SK-N-SH (cell line): ENCODE measurements at regions not wholly inside any gene's neighbourhood (a gene's known extent, or its start where the extent isn't known, plus 50 kb on each side); places are given as distances from the start of the nearest gene placed in this dataset.

ENCODE experiments used
- CTCF ChIA-PET: fragments of 300-600, 350-600 bp; formaldehyde crosslinking; extraction: SDS; loops from one replicate; lab custom pipeline; 2021; lab: Yijun Ruan, JAX
- POLR2A ChIA-PET: fragments of 350-600 bp; sonication (Branson Sonifier 250); formaldehyde crosslinking; extraction: SDS; loops from one replicate; lab custom pipeline; 2020; ENCODE audit warnings: antibody characterized with exemption, inconsistent platforms; lab: Yijun Ruan, JAX
- DNase-seq: peaks from one replicate; pipeline ENCODE4 v3.0.0; 2012
- H2AFZ ChIP-seq: fragments of 200-600 bp; sonication (generic); 2 replicates; pipeline ENCODE4 v1.8.1; 2016; ENCODE audit warnings: antibody characterized with exemption, mild to moderate bottlenecking, low read depth
- H3F3A ChIP-seq: fragments of 200-600 bp; sonication (generic); replicated peaks from 2 replicates; pipeline ENCODE3; 2016; ENCODE audit warnings: antibody characterized with exemption, mild to moderate bottlenecking; ENCODE audit not compliant: insufficient read depth
- H3K27ac ChIP-seq, 2 experiments: fragments of 200-500 bp in 1 of 2; fragments of 200-600 bp in 1 of 2; sonication (Bioruptor generic) in 1 of 2; sonication (generic), shearing (Covaris generic) in 1 of 2; 2 replicates each; pipeline versions ENCODE4 v1.5.1 to v1.6.1; 2014 to 2016; ENCODE audit warnings: low read depth in 2 of 2, inconsistent platforms in 1 of 2, low read length in 1 of 2, mild to moderate bottlenecking in 1 of 2, mixed read lengths in 1 of 2
- H3K27me3 ChIP-seq: fragments of 200-600 bp; sonication (generic), shearing (Covaris generic); 2 replicates; pipeline ENCODE4 v1.6.1; 2016; ENCODE audit warnings: mixed run types; ENCODE audit not compliant: insufficient read depth
- H3K36me3 ChIP-seq, 2 experiments: fragments of 200-500 bp in 1 of 2; fragments of 200-600 bp in 1 of 2; sonication (Bioruptor generic) in 1 of 2; sonication (generic) in 1 of 2; replicated peaks in 1 of 2; 2 replicates each; pipeline versions ENCODE3 to v1.5.1; 2014 to 2016; ENCODE audit warnings: low read length in 1 of 2, mild to moderate bottlenecking in 1 of 2; ENCODE audit not compliant: insufficient read depth in 2 of 2, control insufficient read depth in 1 of 2
- H3K4me1 ChIP-seq, 2 experiments: fragments of 200-500 bp in 1 of 2; fragments of 200-600 bp in 1 of 2; sonication (Bioruptor generic) in 1 of 2; sonication (generic), shearing (Covaris generic) in 1 of 2; 2 replicates each; pipeline versions ENCODE4 v1.5.1 to v1.6.1; 2014 to 2016; ENCODE audit warnings: low read depth in 1 of 2, low read length in 1 of 2, mixed run types in 1 of 2; ENCODE audit not compliant: insufficient read depth in 2 of 2, control insufficient read depth in 1 of 2
- H3K4me2 ChIP-seq: fragments of 200-600 bp; sonication (generic), shearing (Covaris generic); 2 replicates; pipeline ENCODE4 v1.6.1; 2017; ENCODE audit warnings: mixed run types
- H3K4me3 ChIP-seq, 2 experiments: fragments of 200-500 bp in 1 of 2; fragments of 200-600 bp in 1 of 2; sonication (Bioruptor generic) in 1 of 2; sonication (generic), shearing (Covaris generic) in 1 of 2; 2 replicates each; pipeline versions ENCODE4 v1.5.1 to v1.8.1; 2014 to 2016; ENCODE audit warnings: low read depth in 2 of 2, inconsistent platforms in 1 of 2, low read length in 1 of 2, mild to moderate bottlenecking in 1 of 2, mixed read lengths in 1 of 2, moderate library complexity in 1 of 2
- H3K79me2 ChIP-seq: fragments of 200-600 bp; sonication (generic); 2 replicates; pipeline ENCODE4 v1.8.1; 2017; ENCODE audit warnings: mild to moderate bottlenecking; ENCODE audit not compliant: insufficient read depth
- H3K9ac ChIP-seq: fragments of 200-600 bp; sonication (generic); 2 replicates; pipeline ENCODE4 v1.6.1; 2017; ENCODE audit warnings: mixed run types
- H3K9me2 ChIP-seq: fragments of 200-600 bp; sonication (generic); 2 replicates; pipeline ENCODE4 v1.6.1; 2017; ENCODE audit warnings: mixed run types
- H3K9me3 ChIP-seq: fragments of 200-600 bp; sonication (generic); 2 replicates; pipeline ENCODE4 v1.6.1; 2017; ENCODE audit warnings: mixed run types, mild to moderate bottlenecking, moderate library complexity
- H4K20me1 ChIP-seq: fragments of 200-600 bp; sonication (generic); 2 replicates; pipeline ENCODE4 v1.6.1; 2017; ENCODE audit warnings: mild to moderate bottlenecking, mixed run types; ENCODE audit not compliant: insufficient read depth
- ELF1 ChIP-seq: IDR thresholded peaks from 2 replicates; pipeline ENCODE4 v1.4.0; 2012
- EP300 ChIP-seq, 2 experiments: IDR thresholded peaks; 2 replicates each; pipeline versions ENCODE4 v1.4.0 to v1.6.1; 2012; ENCODE audit warnings: borderline replicate concordance in 1 of 2, low read depth in 1 of 2, low read length in 1 of 2
- EZH2phosphoT487 ChIP-seq: fragments of 200-600 bp; sonication (generic); IDR thresholded peaks from 2 replicates; pipeline ENCODE4 v1.6.1; 2017; ENCODE audit warnings: low read depth, mixed run types, mild to moderate bottlenecking, antibody characterized with exemption, moderate library complexity, borderline replicate concordance
- FOXJ3 ChIP-seq: sonication (generic); formaldehyde crosslinking; IDR thresholded peaks from 2 replicates; pipeline ENCODE4 v1.5.1; 2020; ENCODE audit warnings: mild to moderate bottlenecking, missing genetic modification reagents
- FOXM1 ChIP-seq: IDR thresholded peaks from 2 replicates; pipeline ENCODE4 v1.4.0; 2012; ENCODE audit warnings: low read depth, mild to moderate bottlenecking
- MEF2A ChIP-seq: IDR thresholded peaks from 2 replicates; pipeline ENCODE4 v1.4.0; 2012; ENCODE audit warnings: low read depth, borderline replicate concordance
- MXI1 ChIP-seq: IDR thresholded peaks from 2 replicates; pipeline ENCODE4 v1.6.1; 2012; ENCODE audit warnings: mild to moderate bottlenecking, low read depth, low read length, improper control_type of control experiment
- NRF1 ChIP-seq: IDR thresholded peaks from 2 replicates; pipeline ENCODE4 v1.6.1; 2012; ENCODE audit warnings: low read depth, mild to moderate bottlenecking, low read length
- RFX5 ChIP-seq: IDR thresholded peaks from 2 replicates; pipeline ENCODE4 v1.6.1; 2012; ENCODE audit warnings: mild to moderate bottlenecking, improper control_type of control experiment, low read length
- TAF1 ChIP-seq: IDR thresholded peaks from 2 replicates; pipeline ENCODE4 v1.6.1; 2012; ENCODE audit warnings: low read depth, mild to moderate bottlenecking, low read length, moderate library complexity, borderline replicate concordance
- TEAD4 ChIP-seq: IDR thresholded peaks from 2 replicates; pipeline ENCODE4 v1.4.0; 2012; ENCODE audit warnings: mild to moderate bottlenecking, borderline replicate concordance; ENCODE audit not compliant: insufficient read depth
- WGBS: methylation state at CpG from one replicate; pipeline ENCODE4 v1.1.6; 2017; ENCODE audit warnings: low lambda C conversion rate; 5-methylcytosine and 5-hydroxymethylcytosine counted together
- TF ChIP-seq, protein P1 (sequence below): IDR thresholded peaks from 2 replicates; pipeline ENCODE4 v1.4.0; 2012; ENCODE audit warnings: low read depth, borderline replicate concordance
- TF ChIP-seq, protein P2 (sequence below): fragments of 150-350 bp; IDR thresholded peaks from 2 replicates; pipeline ENCODE4 v1.6.1; 2016; ENCODE audit warnings: mild to moderate bottlenecking, low read depth, low read length
- TF ChIP-seq, protein P3 (sequence below): fragments of 200-600 bp; sonication (generic); IDR thresholded peaks from 2 replicates; pipeline ENCODE4 v1.6.1; 2017; ENCODE audit warnings: antibody characterized with exemption, mild to moderate bottlenecking, moderate library complexity
- TF ChIP-seq, protein P4 (sequence below): IDR thresholded peaks from 2 replicates; pipeline ENCODE4 v1.6.1; 2012; ENCODE audit warnings: mild to moderate bottlenecking, low read depth, low read length, moderate library complexity

DNA sequence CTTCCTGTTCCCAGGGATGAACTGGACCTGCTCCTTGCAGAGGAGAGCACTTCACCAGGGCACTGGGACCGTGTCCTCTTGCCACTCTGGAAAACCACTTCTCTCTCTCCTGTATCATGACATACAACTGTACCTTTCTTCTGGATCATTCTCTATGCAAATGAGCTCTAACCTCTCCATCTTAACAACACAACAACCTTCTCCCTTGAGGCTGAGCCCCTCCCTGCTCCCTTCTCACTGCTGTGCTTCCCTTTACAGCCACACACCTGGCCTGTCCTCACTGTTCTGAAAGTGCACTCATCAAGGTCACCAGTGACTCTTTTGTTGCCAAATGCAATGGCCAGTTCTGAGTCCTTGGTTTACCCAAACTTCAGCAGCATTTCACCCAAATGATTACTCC is 54.5 kb upstream of the MRPS6 start:
- Histone ChIP-seq H2AFZ (no peak overlapping the region), H3K4me3 (no peak overlapping the region), H3K9me2 (no peaks in the 10 kb centered on the region), H3K4me2 (no peak overlapping the region), H3K27ac (no peak overlapping the region), H3K9me3 (no peaks in the 10 kb centered on the region), H3K27me3 (no peaks in the 10 kb centered on the region), H4K20me1 (no peaks in the 10 kb centered on the region), H3K36me3 (no peaks in the 10 kb centered on the region), H3K79me2 (no peaks in the 10 kb centered on the region), H3F3A (no peaks in the 10 kb centered on the region), H3K9ac (no peak overlapping the region), H3K4me1 (peaks cover 0 to 3% of the 10 kb centered on the region in 2 experiments; a peak in 1 of 4 replicates)
- CTCF ChIA-PET, result no interaction called here
- DNase-seq, result no peak
- POLR2A ChIA-PET, result no interaction called here
- TF ChIP-seq MXI1, result no peak
- TF ChIP-seq NRF1, result no peak
- no peak for TF ChIP-seq MEF2A
- no peak for TF ChIP-seq EZH2phosphoT487
- TF ChIP-seq ELF1, result no peak
- TF ChIP-seq FOXM1, result no peak
- TF ChIP-seq, protein P1, sequence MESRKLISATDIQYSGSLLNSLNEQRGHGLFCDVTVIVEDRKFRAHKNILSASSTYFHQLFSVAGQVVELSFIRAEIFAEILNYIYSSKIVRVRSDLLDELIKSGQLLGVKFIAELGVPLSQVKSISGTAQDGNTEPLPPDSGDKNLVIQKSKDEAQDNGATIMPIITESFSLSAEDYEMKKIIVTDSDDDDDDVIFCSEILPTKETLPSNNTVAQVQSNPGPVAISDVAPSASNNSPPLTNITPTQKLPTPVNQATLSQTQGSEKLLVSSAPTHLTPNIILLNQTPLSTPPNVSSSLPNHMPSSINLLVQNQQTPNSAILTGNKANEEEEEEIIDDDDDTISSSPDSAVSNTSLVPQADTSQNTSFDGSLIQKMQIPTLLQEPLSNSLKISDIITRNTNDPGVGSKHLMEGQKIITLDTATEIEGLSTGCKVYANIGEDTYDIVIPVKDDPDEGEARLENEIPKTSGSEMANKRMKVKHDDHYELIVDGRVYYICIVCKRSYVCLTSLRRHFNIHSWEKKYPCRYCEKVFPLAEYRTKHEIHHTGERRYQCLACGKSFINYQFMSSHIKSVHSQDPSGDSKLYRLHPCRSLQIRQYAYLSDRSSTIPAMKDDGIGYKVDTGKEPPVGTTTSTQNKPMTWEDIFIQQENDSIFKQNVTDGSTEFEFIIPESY, result no peak
- WGBS, result 61% methylated on average over 1 of the region's 1 CpG

DNA sequence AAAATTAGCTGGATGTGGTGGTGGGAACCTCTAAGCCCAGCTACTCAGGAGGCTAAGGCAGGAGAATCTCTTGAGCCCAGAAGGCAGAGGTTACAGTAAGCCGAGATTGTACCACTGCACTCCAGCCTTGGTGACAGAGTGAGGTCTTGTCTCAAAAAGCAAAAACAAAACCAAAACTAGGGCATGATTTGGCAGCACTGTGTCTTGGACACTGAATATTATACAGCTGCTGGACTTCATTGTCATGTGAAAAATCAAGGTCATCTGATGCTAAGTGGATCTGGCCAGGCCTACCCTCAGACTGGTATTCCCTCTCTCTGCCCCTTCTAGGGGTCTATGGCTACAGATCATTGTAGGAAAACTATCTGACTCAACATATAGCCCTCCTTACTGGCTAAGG is 55.2 kb upstream of the MRPS6 start:
- 60% methylated on average over 1 of the region's 1 CpG for WGBS
- TF ChIP-seq, protein P2, sequence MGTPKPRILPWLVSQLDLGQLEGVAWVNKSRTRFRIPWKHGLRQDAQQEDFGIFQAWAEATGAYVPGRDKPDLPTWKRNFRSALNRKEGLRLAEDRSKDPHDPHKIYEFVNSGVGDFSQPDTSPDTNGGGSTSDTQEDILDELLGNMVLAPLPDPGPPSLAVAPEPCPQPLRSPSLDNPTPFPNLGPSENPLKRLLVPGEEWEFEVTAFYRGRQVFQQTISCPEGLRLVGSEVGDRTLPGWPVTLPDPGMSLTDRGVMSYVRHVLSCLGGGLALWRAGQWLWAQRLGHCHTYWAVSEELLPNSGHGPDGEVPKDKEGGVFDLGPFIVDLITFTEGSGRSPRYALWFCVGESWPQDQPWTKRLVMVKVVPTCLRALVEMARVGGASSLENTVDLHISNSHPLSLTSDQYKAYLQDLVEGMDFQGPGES, result no peak
- TF ChIP-seq, protein P3, sequence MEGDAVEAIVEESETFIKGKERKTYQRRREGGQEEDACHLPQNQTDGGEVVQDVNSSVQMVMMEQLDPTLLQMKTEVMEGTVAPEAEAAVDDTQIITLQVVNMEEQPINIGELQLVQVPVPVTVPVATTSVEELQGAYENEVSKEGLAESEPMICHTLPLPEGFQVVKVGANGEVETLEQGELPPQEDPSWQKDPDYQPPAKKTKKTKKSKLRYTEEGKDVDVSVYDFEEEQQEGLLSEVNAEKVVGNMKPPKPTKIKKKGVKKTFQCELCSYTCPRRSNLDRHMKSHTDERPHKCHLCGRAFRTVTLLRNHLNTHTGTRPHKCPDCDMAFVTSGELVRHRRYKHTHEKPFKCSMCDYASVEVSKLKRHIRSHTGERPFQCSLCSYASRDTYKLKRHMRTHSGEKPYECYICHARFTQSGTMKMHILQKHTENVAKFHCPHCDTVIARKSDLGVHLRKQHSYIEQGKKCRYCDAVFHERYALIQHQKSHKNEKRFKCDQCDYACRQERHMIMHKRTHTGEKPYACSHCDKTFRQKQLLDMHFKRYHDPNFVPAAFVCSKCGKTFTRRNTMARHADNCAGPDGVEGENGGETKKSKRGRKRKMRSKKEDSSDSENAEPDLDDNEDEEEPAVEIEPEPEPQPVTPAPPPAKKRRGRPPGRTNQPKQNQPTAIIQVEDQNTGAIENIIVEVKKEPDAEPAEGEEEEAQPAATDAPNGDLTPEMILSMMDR, result no peak
- TF ChIP-seq, protein P4, sequence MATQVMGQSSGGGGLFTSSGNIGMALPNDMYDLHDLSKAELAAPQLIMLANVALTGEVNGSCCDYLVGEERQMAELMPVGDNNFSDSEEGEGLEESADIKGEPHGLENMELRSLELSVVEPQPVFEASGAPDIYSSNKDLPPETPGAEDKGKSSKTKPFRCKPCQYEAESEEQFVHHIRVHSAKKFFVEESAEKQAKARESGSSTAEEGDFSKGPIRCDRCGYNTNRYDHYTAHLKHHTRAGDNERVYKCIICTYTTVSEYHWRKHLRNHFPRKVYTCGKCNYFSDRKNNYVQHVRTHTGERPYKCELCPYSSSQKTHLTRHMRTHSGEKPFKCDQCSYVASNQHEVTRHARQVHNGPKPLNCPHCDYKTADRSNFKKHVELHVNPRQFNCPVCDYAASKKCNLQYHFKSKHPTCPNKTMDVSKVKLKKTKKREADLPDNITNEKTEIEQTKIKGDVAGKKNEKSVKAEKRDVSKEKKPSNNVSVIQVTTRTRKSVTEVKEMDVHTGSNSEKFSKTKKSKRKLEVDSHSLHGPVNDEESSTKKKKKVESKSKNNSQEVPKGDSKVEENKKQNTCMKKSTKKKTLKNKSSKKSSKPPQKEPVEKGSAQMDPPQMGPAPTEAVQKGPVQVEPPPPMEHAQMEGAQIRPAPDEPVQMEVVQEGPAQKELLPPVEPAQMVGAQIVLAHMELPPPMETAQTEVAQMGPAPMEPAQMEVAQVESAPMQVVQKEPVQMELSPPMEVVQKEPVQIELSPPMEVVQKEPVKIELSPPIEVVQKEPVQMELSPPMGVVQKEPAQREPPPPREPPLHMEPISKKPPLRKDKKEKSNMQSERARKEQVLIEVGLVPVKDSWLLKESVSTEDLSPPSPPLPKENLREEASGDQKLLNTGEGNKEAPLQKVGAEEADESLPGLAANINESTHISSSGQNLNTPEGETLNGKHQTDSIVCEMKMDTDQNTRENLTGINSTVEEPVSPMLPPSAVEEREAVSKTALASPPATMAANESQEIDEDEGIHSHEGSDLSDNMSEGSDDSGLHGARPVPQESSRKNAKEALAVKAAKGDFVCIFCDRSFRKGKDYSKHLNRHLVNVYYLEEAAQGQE, result no peak
- TF ChIP-seq EP300 (IDR thresholded peaks at IDR 0.05; ENCODE audit: borderline replicate concordance in 1 of 2, low read depth in 1 of 2, low read length in 1 of 2), result no peak
- no peak for TF ChIP-seq NRF1
- no peak for TF ChIP-seq FOXJ3
- TF ChIP-seq ELF1, result no peak
- no peak for TF ChIP-seq TAF1
- no peak for TF ChIP-seq EZH2phosphoT487
- TF ChIP-seq TEAD4, result no peak
- no peak for TF ChIP-seq RFX5
- Histone ChIP-seq H3K79me2 (no peaks in the 10 kb centered on the region), H3K9me3 (no peaks in the 10 kb centered on the region), H3K27me3 (no peaks in the 10 kb centered on the region), H3K9ac (no peak overlapping the region), H3K36me3 (no peaks in the 10 kb centered on the region), H3K4me3 (no peak overlapping the region), H3K4me1 (peaks cover 0 to 3% of the 10 kb centered on the region in 2 experiments; a peak in 1 of 4 replicates), H2AFZ (no peak overlapping the region), H3K9me2 (no peaks in the 10 kb centered on the region), H3K4me2 (no peak overlapping the region), H4K20me1 (no peaks in the 10 kb centered on the region), H3F3A (no peaks in the 10 kb centered on the region), H3K27ac (no peak overlapping the region)
- DNase-seq, result no peak
- ChIA-PET POLR2A (no interaction called here), CTCF (interaction anchor here (1.0 kb wide), 1 partner anchor 47 kb away, joined by 3 read pairs; no protein-coding TSS in a partner anchor)
